ENCODE measurements at regions not wholly inside any gene's neighbourhood (a gene's known extent, or its start where the extent isn't known, plus 50 kb on each side); places are given as distances from the start of the nearest gene placed in this dataset.
"Not testable (repeated sequence)": the region's sequence is repeated elsewhere in the genome, so short reads cannot be mapped to it uniquely, and the experiment has no call there.

GRCh38 chr2:84065857-84066256, 393.2 kb downstream of the SUCLG1 start:
- no peaks in the 10 kb centered on the region for H3K4me1 ChIP-seq
- no peaks in the 10 kb centered on the region for H3K9me3 ChIP-seq
- DNase-seq: no peak
- no peaks in the 10 kb centered on the region for H3K27me3 ChIP-seq
- no peak overlapping the region for H3K4me3 ChIP-seq (ENCODE audit: low read depth, low read length)
- TF ChIP-seq CTCF (IDR thresholded peaks at IDR 0.05; ENCODE audit: low read depth, low read length): no peak
- no peaks in the 10 kb centered on the region for H3K36me3 ChIP-seq

- no peak for TF ChIP-seq CTCF (IDR thresholded peaks at IDR 0.05; ENCODE audit: low read depth, low read length)
- H3K9me3 ChIP-seq: no peaks in the 10 kb centered on the region
These were observed 401.0 kb downstream of the SUCLG1 start for GRCh38 chr2:84057917-84058560.

GRCh38 chr2:84055816-84056215, 403.3 kb downstream of the SUCLG1 start:
- TF ChIP-seq CTCF (IDR thresholded peaks at IDR 0.05; ENCODE audit: low read depth, low read length): no peak
- Histone ChIP-seq H3K36me3 (no peaks in the 10 kb centered on the region), H3K27me3 (no peaks in the 10 kb centered on the region), H3K4me3 (ENCODE audit: low read depth, low read length) (no peak overlapping the region), H3K4me1 (no peaks in the 10 kb centered on the region), H3K9me3 (no peaks in the 10 kb centered on the region)
- no peak for DNase-seq

More at GRCh38 chr2:84057917-84058560, 401.0 kb downstream of the SUCLG1 start:
- no peaks in the 10 kb centered on the region for H3K27me3 ChIP-seq
- no peak for DNase-seq
- H3K4me3 ChIP-seq (ENCODE audit: low read depth, low read length): no peak overlapping the region
- no peaks in the 10 kb centered on the region for H3K36me3 ChIP-seq
- no peaks in the 10 kb centered on the region for H3K4me1 ChIP-seq

GRCh38 chr2:84054577-84054976, 404.5 kb downstream of the SUCLG1 start:
- H3K27me3 ChIP-seq; H3K4me3 ChIP-seq (ENCODE audit: low read depth, low read length); H3K36me3 ChIP-seq; H3K9me3 ChIP-seq; DNase-seq; H3K4me1 ChIP-seq: not testable (repeated sequence)

- no peaks in the 10 kb centered on the region for H3K9me3 ChIP-seq
- no peaks in the 10 kb centered on the region for H3K36me3 ChIP-seq
- DNase-seq: no peak
- no peak for TF ChIP-seq CTCF (IDR thresholded peaks at IDR 0.05; ENCODE audit: low read depth, low read length)
- no peak overlapping the region for H3K4me3 ChIP-seq (ENCODE audit: low read depth, low read length)
- no peaks in the 10 kb centered on the region for H3K27me3 ChIP-seq
- no peaks in the 10 kb centered on the region for H3K4me1 ChIP-seq
These were observed 406.2 kb downstream of the SUCLG1 start for GRCh38 chr2:84052913-84053312.

- no peaks in the 10 kb centered on the region for H3K4me1 ChIP-seq
- H3K4me3 ChIP-seq (ENCODE audit: low read depth, low read length): no peak overlapping the region
- no peak for DNase-seq
- no peaks in the 10 kb centered on the region for H3K27me3 ChIP-seq
- no peaks in the 10 kb centered on the region for H3K36me3 ChIP-seq
- H3K9me3 ChIP-seq: no peaks in the 10 kb centered on the region
- no peak for TF ChIP-seq CTCF (IDR thresholded peaks at IDR 0.05; ENCODE audit: low read depth, low read length)
These were observed 407.0 kb downstream of the SUCLG1 start for GRCh38 chr2:84052043-84052442.
